ENCODE measurements at regions not wholly inside any gene's neighbourhood (a gene's known extent, or its start where the extent isn't known, plus 50 kb on each side); places are given as distances from the start of the nearest gene placed in this dataset.

GRCh38 chr14:51513281-51513680, 138.4 kb upstream of the FRMD6 start:
- no peak for DNase-seq (ENCODE audit: low read depth)

GRCh38 chr14:51513933-51514332, 137.8 kb upstream of the FRMD6 start:
- no peak for DNase-seq (ENCODE audit: low read depth)

- no peak for DNase-seq (ENCODE audit: low read depth)
These were observed 136.1 kb upstream of the FRMD6 start for GRCh38 chr14:51515611-51516010.

- no peak for DNase-seq (ENCODE audit: low read depth)
These were observed 134.9 kb upstream of the FRMD6 start for GRCh38 chr14:51516706-51517395.

GRCh38 chr14:51518280-51518679, 133.4 kb upstream of the FRMD6 start:
- DNase-seq (ENCODE audit: low read depth): no peak

GRCh38 chr14:51518711-51519110, 133.0 kb upstream of the FRMD6 start:
- DNase-seq (ENCODE audit: low read depth): no peak

GRCh38 chr14:51520087-51520486, 131.6 kb upstream of the FRMD6 start:
- DNase-seq (ENCODE audit: low read depth): no peak

GRCh38 chr14:51521764-51522163, 129.9 kb upstream of the FRMD6 start:
- no peak for DNase-seq (ENCODE audit: low read depth)

GRCh38 chr14:51523243-51523642, 128.5 kb upstream of the FRMD6 start:
- DNase-seq (ENCODE audit: low read depth): no peak

- no peak for DNase-seq (ENCODE audit: low read depth)
These were observed 126.0 kb upstream of the FRMD6 start for GRCh38 chr14:51525739-51526138.

GRCh38 chr14:51527073-51527472, 124.6 kb upstream of the FRMD6 start:
- DNase-seq (ENCODE audit: low read depth): no peak

- no peak for DNase-seq (ENCODE audit: low read depth)
These were observed 122.0 kb upstream of the FRMD6 start for GRCh38 chr14:51529736-51530135.

GRCh38 chr14:51533160-51533559, 118.5 kb upstream of the FRMD6 start:
- DNase-seq (ENCODE audit: low read depth): no peak

- no peak for DNase-seq (ENCODE audit: low read depth)
These were observed 117.7 kb upstream of the FRMD6 start for GRCh38 chr14:51533872-51534553.

GRCh38 chr14:51534610-51535011, 117.1 kb upstream of the FRMD6 start:
- no peak for DNase-seq (ENCODE audit: low read depth)

- no peak for DNase-seq (ENCODE audit: low read depth)
These were observed 116.2 kb upstream of the FRMD6 start for GRCh38 chr14:51535443-51536044.

- no peak for DNase-seq (ENCODE audit: low read depth)
These were observed 112.7 kb upstream of the FRMD6 start for GRCh38 chr14:51538973-51539372.

GRCh38 chr14:51539571-51540037, 112.1 kb upstream of the FRMD6 start:
- peak; percentile 88 for DNase-seq (ENCODE audit: low read depth)

GRCh38 chr14:51540364-51540763, 111.3 kb upstream of the FRMD6 start:
- DNase-seq (ENCODE audit: low read depth): no peak

GRCh38 chr14:51544471-51544870, 107.2 kb upstream of the FRMD6 start:
- DNase-seq (ENCODE audit: low read depth): no peak

GRCh38 chr14:51544901-51545300, 106.8 kb upstream of the FRMD6 start:
- DNase-seq (ENCODE audit: low read depth): no peak

- DNase-seq (ENCODE audit: low read depth): no peak
These were observed 106.3 kb upstream of the FRMD6 start for GRCh38 chr14:51545396-51545795.

- DNase-seq (ENCODE audit: low read depth): no peak
These were observed 105.6 kb upstream of the FRMD6 start for GRCh38 chr14:51546099-51546498.

Measured in non-pigmented ciliary epithelial cell (primary cell).